CD4-positive, alpha-beta T cell treated with Interferon gamma for 1 hour (primary cell): ENCODE measurements at regions not wholly inside any gene's neighbourhood (a gene's known extent, or its start where the extent isn't known, plus 50 kb on each side); places are given as distances from the start of the nearest gene placed in this dataset.

Source experiments
- DNase-seq: peaks from one replicate; pipeline ENCODE4 v3.0.0-alpha.2; 2020

DNA sequence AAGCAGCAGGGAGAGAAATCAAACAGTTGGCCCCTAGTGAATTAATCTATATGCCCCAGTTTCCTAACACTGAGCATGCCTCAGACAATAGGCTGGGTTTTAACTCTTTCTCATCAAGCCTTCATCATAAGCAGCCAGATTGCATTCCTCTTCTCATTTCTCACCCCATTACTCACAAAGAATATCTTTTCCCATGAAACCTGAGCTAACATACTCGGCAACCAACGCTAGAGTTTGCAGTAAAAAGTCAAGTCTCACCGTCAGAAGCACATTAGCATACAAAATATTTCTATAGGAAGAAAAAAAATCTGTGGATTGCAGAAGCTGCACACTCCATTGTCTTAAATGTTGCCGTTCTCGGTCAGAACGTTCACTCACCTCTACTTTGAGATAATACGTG lies 429.9 kb upstream of the ARID1B start:
- DNase-seq: no peak

GRCh38 chr6:156345700-156346099 lies 431.5 kb upstream of the ARID1B start:
- DNase-seq: no peak

DNA sequence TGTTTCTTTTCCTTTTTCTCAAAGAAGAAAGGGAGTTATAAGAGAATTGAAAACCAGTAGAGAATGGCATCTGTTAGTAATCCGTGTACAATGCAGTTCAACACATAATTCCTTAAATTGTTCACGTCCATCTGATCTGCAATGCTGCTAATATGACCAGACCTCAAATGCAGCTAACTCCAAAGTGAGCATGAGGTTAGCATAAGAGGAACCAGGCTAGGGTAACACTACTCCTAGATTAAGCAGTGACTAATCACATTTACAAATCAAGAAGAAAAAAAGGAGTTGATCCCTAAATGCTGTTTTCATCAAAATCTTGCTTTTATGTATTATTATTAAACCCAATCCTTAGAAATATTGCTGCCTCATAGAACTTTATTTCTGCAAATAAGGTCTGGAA lies 432.7 kb upstream of the ARID1B start:
- DNase-seq: no peak

DNA sequence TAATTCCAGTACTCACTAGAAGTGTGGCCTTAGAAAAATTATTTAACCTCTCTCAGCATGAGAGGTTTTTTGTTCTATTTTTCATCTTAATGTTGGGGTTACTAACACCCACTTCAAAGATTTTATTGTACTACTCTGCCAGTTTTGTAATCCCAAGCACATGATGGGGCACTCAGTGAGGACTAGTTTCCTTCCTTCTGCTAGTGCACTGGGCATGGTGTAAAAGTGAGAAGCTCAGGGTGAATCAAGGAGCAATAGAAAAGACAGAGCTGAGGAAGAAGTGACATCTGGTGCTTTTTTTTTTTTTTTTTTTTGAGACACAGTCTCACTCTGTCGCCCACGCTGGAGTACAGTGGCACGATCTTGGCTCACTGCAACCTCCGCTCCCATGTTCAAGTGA lies 439.4 kb upstream of the ARID1B start:
- no peak for DNase-seq

DNA sequence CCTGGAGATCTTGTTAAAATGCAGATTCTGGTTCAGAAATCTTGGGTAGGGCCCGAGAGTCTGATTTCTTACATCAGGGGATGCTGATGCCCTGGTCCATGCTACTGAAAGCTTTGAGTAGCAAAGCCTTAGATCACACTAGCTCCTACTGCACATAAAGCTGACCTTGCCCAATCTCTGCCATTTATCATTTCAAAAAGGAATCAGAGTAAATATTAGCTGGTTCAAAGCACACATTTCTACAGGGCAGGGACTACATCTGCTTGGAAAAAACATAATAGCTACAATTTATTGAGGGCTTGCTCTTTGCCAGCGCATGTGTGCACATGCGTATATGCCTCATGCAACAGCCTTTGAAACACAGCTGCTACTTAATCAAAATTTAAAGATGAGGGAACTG lies 440.4 kb upstream of the ARID1B start:
- DNase-seq: no peak

DNA sequence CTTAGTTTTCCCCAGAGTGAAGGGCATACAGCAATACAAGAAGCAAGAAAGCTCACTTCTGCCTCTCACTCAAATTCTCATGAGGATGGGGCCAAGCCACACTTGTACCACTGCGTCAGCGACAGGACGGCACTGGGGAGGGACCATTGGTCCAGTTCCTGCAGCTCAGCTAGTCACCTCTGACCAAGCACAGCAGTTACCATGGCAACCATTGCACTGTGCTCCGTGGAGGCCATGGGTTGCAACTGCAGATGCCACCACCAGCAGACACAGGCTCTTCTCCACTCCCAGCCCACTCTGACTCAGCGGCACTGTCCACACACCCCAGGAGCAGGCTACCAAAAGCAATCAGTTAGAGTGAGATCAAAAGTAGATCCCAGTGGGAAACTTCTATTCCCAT lies 441.1 kb upstream of the ARID1B start:
- no peak for DNase-seq

DNA sequence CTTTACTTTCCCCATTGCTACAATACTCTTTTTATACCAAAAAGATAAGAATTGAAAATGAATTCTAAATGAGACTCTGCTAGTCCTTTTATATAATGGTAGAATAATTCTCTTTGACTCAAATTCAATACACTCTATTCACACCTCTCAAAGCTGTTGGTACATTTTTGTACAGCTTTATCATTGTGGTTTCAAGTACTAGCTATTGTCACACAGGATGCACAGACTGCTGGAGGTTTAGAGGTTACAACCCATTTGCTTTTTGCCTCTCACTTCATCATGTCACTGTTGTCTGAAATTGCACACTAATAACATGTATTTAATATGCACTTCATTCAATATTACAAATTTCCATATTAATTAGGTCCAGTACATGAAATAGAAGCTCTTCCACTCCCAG lies 442.2 kb upstream of the ARID1B start:
- DNase-seq: no peak

DNA sequence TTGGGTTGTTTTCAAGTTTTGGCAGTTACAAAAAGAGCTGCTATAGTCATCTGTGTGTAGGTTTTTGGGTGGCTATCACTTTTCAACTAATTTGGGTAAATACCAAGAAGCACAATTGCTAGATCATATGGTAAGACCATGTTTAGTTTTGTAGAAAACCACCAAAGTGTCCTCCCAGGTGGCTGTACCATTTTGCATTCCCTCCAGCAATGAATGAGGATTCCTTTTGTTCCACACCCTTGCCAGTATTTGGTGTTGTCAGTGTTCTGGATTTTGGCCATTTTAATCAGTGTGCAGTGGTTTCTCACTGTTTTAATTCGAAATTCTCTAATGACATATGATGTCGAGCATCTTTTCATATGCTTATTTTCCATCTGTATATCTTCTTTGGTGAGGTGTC lies 457.5 kb upstream of the ARID1B start:
- DNase-seq: no peak

DNA sequence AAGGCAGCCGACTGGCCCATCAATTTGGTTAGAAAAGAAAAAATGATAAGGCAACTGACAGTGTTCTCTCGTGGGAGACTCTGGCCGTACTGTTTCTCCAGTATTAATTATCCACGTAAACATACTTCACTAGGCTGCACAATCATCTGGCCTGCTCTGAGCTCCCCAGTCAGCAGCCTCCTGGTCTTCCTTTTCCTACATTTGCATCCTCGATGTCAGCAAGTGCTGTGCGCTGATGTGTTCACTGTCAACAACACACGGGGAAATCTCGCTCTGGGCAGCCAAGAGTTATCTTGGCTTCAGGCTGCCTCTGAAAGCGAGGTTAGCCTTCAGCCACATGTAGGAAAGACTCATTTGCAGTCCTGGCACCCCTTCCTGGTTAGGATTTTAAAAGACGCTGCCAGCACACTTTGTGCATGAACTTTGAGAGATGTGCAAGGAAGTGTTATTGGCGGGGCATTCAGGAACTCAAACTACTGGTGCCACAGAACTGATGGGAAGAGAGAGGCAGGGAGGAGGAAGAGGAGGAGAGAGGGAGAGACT lies 460.5 kb upstream of the ARID1B start:
- DNase-seq: no peak

GRCh38 chr6:156315146-156315545 lies 462.0 kb upstream of the ARID1B start:
- no peak for DNase-seq

GRCh38 chr6:156313037-156313436 lies 464.1 kb upstream of the ARID1B start:
- no peak for DNase-seq

GRCh38 chr6:156311291-156311690 lies 465.9 kb upstream of the ARID1B start:
- DNase-seq: no peak

GRCh38 chr6:156310701-156311100 lies 466.5 kb upstream of the ARID1B start:
- no peak for DNase-seq

GRCh38 chr6:156309017-156309416 lies 468.2 kb upstream of the ARID1B start:
- DNase-seq: no peak

DNA sequence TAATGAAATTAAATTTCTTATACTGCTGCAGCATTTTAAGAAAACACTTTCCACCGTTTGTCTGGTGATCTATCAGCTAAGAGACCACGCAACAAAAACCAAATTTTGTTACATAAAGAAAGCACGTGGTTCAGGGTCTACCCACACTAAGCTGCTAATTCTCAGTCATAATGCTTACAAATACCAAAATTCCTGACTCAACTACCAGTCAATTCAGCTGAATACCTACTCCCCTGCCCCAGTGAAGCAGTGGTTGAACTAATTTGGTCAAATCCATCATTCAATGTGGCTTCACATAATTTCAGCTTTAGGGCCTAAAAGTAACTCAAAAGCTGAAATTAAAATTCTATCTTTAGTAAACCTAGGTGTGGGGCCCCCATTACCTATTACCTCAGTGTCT lies 468.6 kb upstream of the ARID1B start:
- DNase-seq: no peak

DNA sequence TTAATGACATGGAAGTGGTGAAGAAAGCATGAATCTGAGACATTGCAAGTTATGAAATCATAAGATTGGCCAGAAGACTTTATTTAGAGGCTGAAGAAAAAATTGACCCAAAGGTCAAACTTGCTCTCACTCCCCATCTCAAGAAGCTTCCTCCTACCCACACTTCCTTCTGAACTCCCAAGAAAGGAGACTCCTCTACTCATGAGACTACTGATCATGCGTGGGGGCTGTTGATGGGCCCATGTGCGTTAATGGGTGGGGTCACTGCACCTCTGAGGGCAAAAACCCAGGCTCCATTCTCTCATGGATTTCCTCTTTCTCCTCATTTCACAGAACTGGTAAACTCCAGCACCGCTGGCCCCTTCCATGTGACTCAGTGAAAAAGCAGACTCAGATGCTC lies 470.6 kb upstream of the ARID1B start:
- DNase-seq: no peak

DNA sequence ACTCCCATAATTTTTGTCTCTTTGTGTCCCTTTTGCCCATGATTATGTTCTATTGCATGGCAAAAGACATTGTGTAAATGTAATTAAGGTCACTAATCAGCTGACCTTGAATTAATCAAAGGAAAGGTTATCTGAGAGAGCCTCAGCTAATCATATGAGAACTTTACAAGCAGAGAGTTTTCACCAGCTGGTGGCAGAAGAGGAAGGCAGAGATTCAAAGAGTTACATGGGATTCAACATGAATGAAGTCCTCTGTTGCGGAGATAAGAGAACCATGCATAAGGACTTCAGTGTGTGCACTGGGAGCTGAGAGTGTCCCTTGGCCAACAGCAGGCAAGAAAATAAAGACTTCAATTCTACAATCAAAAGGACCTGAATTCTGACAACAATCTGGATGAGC lies 494.1 kb upstream of the ARID1B start:
- no peak for DNase-seq

DNA sequence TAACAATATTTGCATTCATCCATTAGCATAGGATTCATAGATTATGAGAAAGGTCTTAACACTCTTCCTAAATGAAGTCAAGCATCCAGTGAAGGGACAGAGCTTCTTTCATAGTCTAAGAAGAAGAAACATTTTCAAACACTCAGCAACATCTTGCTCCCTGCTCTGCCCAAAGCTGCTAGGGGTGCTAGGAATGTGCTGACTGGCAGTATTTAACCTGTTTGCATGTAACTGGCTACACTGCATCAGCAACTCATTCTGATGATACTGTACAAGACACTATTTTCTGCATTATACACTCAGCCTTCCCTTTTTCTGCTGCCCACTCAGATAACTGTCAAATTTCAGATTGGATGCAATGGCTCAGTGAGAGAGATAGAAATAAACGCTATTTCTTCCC lies 495.1 kb upstream of the ARID1B start:
- DNase-seq: no peak

- no peak for DNase-seq
Measured at GRCh38 chr6:156281266-156281665, 495.9 kb upstream of the ARID1B start.

GRCh38 chr6:156280065-156280464 lies 497.1 kb upstream of the ARID1B start:
- DNase-seq: peak; percentile 4

DNA sequence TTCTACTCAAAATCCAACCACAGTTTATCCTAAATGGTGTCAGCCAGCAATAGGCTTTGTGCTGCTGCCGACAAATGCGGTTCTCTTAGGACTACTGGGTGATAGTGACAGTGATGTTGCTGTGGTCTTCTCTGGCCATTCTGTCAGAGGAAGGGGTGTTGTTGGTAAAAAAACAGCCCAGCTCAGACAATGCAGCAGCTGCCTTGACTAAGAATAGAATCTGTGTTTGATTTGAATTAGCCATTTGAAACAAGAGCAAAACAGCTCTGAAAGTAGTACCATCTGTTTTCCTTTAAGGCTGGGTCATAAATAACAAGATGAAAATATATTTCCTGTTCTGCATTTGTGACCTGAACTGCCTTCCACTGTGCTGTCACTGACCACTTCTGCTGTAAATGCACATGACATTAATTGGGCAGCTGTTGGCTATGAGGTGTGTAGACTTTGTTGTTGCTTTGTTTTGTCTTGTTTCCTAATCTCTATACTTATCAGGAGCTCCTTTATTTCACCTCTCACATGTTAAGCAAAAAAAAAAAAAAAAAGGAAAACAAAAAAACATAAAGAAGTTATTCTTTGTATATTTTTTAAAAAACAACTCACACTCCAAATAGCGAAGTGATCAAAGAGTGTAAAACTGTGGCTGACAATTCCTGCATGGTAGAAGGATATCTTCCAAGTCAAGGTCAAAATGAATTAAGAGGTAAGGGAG lies 497.8 kb upstream of the ARID1B start:
- DNase-seq: peak; percentile 3

DNA sequence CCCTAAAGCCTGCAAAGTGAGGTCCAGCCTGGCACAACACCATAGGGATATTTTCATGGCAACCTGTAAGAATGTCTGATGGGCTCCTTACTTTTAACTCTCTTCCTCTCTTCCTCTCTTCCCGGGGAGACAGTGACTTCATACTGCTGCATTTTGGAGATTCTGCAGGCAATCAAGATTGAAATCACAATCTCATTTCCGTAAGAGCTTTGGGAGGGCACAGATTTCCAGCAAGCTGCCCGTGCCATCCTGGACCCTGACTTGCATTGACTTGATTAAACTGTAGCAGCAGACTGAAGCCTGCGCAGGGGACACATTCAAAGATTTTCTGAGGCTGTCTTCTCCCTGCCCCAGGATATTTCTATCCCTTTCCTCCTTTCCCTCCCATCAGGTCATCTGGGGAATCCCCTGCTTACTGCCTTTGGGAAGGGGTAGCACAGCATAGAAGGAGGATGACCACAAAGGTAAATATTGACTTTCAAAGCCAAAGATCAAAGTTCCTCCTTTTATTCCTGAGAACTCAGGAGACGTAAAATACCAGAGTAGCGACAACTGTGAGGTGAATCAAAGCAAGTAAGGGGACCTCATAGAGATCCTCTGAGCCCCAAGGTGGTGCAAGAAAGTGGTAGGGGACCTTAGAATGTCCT lies 504.0 kb upstream of the ARID1B start:
- no peak for DNase-seq

GRCh38 chr6:156269751-156270369 lies 507.3 kb upstream of the ARID1B start:
- no peak for DNase-seq

- DNase-seq: no peak
Measured at GRCh38 chr6:156268849-156269248, 508.3 kb upstream of the ARID1B start.
